ENCODE measurements at regions not wholly inside any gene's neighbourhood (a gene's known extent, or its start where the extent isn't known, plus 50 kb on each side); places are given as distances from the start of the nearest gene placed in this dataset.

DNA sequence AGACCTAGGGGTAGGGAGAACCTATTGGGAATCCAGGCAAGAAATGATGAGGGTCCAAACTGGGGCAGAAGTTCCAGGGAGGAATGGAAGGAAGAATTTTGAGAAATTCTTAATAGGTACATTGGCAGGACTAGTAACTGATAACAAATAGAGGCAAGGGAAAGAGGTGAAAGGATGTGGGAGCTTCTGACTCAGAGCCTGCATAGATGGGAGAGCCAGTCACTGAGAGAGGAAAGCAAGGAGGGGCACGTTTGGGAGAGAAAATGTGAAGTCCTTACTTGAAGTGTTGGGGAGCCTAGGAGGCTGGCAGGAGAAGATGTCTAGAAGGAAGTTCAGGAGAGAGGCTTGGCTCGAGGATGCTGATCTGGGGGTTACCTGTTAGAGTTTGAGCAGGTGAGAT lies 104.6 kb upstream of the NCAM1 start (continued):
- TF ChIP-seq, protein P1, sequence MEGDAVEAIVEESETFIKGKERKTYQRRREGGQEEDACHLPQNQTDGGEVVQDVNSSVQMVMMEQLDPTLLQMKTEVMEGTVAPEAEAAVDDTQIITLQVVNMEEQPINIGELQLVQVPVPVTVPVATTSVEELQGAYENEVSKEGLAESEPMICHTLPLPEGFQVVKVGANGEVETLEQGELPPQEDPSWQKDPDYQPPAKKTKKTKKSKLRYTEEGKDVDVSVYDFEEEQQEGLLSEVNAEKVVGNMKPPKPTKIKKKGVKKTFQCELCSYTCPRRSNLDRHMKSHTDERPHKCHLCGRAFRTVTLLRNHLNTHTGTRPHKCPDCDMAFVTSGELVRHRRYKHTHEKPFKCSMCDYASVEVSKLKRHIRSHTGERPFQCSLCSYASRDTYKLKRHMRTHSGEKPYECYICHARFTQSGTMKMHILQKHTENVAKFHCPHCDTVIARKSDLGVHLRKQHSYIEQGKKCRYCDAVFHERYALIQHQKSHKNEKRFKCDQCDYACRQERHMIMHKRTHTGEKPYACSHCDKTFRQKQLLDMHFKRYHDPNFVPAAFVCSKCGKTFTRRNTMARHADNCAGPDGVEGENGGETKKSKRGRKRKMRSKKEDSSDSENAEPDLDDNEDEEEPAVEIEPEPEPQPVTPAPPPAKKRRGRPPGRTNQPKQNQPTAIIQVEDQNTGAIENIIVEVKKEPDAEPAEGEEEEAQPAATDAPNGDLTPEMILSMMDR (IDR thresholded peaks at IDR 0.05; ENCODE audit: low read depth, low read length, missing input control) = no peak
- no peak for TF ChIP-seq FOXA1 (IDR thresholded peaks at IDR 0.05)
- no peak for TF ChIP-seq FOXA2 (IDR thresholded peaks at IDR 0.05)
- no peak for TF ChIP-seq RXRA (IDR thresholded peaks at IDR 0.05)

DNA sequence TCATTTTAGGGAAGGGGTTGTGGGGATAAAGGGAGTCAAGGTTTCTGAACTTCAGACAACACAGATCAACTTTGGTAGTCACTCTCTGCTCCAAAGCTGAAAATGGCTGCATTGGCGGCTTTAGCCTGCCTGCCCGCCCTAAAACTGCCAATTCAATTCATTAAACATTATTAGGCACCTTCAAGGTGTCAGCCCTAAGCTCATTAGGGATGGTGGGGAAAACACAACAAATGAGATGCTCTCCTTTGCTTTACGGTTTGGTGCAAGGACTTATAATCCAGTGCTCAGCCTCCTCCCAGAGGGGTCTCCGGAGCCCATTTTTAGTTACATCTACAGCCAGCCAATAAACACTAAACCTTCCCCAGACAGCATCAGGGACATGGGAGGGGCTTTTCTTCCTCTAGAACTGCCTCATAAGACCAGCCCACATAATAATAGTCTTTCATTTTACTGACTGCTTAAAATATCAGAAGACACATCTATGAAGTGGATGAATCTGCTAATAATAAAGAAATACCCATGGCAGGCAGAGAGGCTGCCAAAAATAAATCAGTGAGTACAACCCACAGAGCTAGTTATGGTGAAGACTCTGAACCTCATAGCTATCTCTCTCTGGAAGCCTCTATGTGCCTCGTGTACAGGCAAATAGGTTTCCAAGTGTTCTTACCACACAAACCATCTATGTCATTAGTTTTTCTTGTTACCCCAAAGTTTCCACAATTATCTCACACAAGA lies 102.8 kb upstream of the NCAM1 start:
- Histone ChIP-seq H3K4me3 (ENCODE audit: low read depth in 1 of 3, low read length in 3 of 3) (no peak overlapping the region), H3K27me3 (ENCODE audit: control insufficient read depth in 4 of 4, insufficient read depth in 4 of 4, low read length in 3 of 4) (peaks cover 0 to 8% (median 0%) of the 10 kb centered on the region in 4 donors), H3K27ac (ENCODE audit: low read depth in 1 of 2, low read length in 2 of 2) (no peak overlapping the region), H3K9ac (ENCODE audit: low read depth in 1 of 2, low read length in 2 of 2) (no peak overlapping the region), H3K9me3 (ENCODE audit: control insufficient read depth in 4 of 4, low read length in 3 of 4) (peaks cover 3 to 15% (median 7%) of the 10 kb centered on the region in 4 donors), H3K4me1 (ENCODE audit: control insufficient read depth in 4 of 4, insufficient read depth in 4 of 4, low read length in 3 of 4) (no peaks in the 10 kb centered on the region), H3K36me3 (ENCODE audit: control insufficient read depth in 4 of 4, insufficient read depth in 3 of 4, low read depth in 1 of 4, low read length in 3 of 4) (no peaks in the 10 kb centered on the region)
- no peak for DNase-seq (ENCODE audit: low spot score)
- TF ChIP-seq JUND (IDR thresholded peaks at IDR 0.05) = no peak
- TF ChIP-seq FOXA2 (IDR thresholded peaks at IDR 0.05) = no peak
- TF ChIP-seq, protein P2, sequence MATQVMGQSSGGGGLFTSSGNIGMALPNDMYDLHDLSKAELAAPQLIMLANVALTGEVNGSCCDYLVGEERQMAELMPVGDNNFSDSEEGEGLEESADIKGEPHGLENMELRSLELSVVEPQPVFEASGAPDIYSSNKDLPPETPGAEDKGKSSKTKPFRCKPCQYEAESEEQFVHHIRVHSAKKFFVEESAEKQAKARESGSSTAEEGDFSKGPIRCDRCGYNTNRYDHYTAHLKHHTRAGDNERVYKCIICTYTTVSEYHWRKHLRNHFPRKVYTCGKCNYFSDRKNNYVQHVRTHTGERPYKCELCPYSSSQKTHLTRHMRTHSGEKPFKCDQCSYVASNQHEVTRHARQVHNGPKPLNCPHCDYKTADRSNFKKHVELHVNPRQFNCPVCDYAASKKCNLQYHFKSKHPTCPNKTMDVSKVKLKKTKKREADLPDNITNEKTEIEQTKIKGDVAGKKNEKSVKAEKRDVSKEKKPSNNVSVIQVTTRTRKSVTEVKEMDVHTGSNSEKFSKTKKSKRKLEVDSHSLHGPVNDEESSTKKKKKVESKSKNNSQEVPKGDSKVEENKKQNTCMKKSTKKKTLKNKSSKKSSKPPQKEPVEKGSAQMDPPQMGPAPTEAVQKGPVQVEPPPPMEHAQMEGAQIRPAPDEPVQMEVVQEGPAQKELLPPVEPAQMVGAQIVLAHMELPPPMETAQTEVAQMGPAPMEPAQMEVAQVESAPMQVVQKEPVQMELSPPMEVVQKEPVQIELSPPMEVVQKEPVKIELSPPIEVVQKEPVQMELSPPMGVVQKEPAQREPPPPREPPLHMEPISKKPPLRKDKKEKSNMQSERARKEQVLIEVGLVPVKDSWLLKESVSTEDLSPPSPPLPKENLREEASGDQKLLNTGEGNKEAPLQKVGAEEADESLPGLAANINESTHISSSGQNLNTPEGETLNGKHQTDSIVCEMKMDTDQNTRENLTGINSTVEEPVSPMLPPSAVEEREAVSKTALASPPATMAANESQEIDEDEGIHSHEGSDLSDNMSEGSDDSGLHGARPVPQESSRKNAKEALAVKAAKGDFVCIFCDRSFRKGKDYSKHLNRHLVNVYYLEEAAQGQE (IDR thresholded peaks at IDR 0.05) = no peak
- TF ChIP-seq FOXA1 (IDR thresholded peaks at IDR 0.05) = no peak
- TF ChIP-seq, protein P3, sequence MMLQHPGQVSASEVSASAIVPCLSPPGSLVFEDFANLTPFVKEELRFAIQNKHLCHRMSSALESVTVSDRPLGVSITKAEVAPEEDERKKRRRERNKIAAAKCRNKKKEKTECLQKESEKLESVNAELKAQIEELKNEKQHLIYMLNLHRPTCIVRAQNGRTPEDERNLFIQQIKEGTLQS (IDR thresholded peaks at IDR 0.05) = no peak
- TF ChIP-seq, protein P1 (IDR thresholded peaks at IDR 0.05; ENCODE audit: low read depth, low read length, missing input control) = no peak
- TF ChIP-seq TAF1 (conservative IDR thresholded peaks at IDR 0.05) = no peak
- no peak for TF ChIP-seq HNF4G (IDR thresholded peaks at IDR 0.05)
- no peak for TF ChIP-seq NR2F2 (IDR thresholded peaks at IDR 0.05)
- WGBS = 55% methylated on average over 5 of the region's 5 CpGs

DNA sequence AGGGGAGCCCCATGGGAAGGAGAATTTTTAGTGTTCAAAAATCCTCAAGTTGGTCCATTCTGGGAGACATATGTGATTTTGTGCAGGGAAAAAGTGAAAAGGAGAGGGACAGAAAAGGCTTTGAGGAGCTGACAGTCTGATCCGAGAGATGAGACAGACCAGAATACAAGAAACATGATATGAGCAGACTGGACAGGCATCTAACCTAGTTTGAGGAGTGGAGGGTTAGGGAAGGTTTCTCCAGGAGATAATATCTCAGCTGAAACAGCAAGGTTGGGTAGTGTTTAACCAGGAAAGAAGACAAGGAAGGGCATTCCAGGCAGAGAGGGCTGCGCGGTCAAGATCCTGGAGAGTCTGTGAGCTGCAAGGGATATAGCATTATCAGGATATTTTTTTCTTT lies 101.4 kb upstream of the NCAM1 start:
- 68% methylated on average over 3 of the region's 3 CpGs for WGBS
- Histone ChIP-seq H3K9me3 (ENCODE audit: control insufficient read depth in 4 of 4, low read length in 3 of 4) (peaks cover 3 to 15% (median 7%) of the 10 kb centered on the region in 4 donors), H3K9ac (ENCODE audit: low read depth in 1 of 2, low read length in 2 of 2) (no peak overlapping the region), H3K4me1 (ENCODE audit: control insufficient read depth in 4 of 4, insufficient read depth in 4 of 4, low read length in 3 of 4) (no peaks in the 10 kb centered on the region), H3K27me3 (ENCODE audit: control insufficient read depth in 4 of 4, insufficient read depth in 4 of 4, low read length in 3 of 4) (peaks cover 0 to 5% (median 0%) of the 10 kb centered on the region in 4 donors), H3K27ac (ENCODE audit: low read depth in 1 of 2, low read length in 2 of 2) (no peak overlapping the region), H3K4me3 (ENCODE audit: low read depth in 1 of 3, low read length in 3 of 3) (no peak overlapping the region), H3K36me3 (ENCODE audit: control insufficient read depth in 4 of 4, insufficient read depth in 3 of 4, low read depth in 1 of 4, low read length in 3 of 4) (no peaks in the 10 kb centered on the region)
- DNase-seq (ENCODE audit: low spot score) = no peak
- TF ChIP-seq RAD21 (IDR thresholded peaks at IDR 0.05) (no peak), NR2F2 (IDR thresholded peaks at IDR 0.05) (no peak), EGR1 (IDR thresholded peaks at IDR 0.05; ENCODE audit: low read depth in 2 of 2) (no peak), SP1 (IDR thresholded peaks at IDR 0.05) (no peak), TAF1 (conservative IDR thresholded peaks at IDR 0.05) (no peak), GABPA (IDR thresholded peaks at IDR 0.05 in 1 of 2, conservative IDR thresholded peaks at IDR 0.05 in 1 of 2) (no peak), JUND (IDR thresholded peaks at IDR 0.05) (no peak), RXRA (IDR thresholded peaks at IDR 0.05) (no peak), HNF4A (conservative IDR thresholded peaks at IDR 0.05) (no peak), FOXA1 (IDR thresholded peaks at IDR 0.05) (no peak)
- TF ChIP-seq, protein P4, sequence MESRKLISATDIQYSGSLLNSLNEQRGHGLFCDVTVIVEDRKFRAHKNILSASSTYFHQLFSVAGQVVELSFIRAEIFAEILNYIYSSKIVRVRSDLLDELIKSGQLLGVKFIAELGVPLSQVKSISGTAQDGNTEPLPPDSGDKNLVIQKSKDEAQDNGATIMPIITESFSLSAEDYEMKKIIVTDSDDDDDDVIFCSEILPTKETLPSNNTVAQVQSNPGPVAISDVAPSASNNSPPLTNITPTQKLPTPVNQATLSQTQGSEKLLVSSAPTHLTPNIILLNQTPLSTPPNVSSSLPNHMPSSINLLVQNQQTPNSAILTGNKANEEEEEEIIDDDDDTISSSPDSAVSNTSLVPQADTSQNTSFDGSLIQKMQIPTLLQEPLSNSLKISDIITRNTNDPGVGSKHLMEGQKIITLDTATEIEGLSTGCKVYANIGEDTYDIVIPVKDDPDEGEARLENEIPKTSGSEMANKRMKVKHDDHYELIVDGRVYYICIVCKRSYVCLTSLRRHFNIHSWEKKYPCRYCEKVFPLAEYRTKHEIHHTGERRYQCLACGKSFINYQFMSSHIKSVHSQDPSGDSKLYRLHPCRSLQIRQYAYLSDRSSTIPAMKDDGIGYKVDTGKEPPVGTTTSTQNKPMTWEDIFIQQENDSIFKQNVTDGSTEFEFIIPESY (IDR thresholded peaks at IDR 0.05) = no peak
- TF ChIP-seq, protein P1 (IDR thresholded peaks at IDR 0.05; ENCODE audit: low read depth, low read length, missing input control) = no peak

Measured in liver (tissue), 8 donors.